HFFc6 (cell line): ENCODE measurements at regions not wholly inside any gene's neighbourhood (a gene's known extent, or its start where the extent isn't known, plus 50 kb on each side); places are given as distances from the start of the nearest gene placed in this dataset.

ENCODE experiments used
- DNase-seq: peaks from one replicate; pipeline ENCODE4 v3.0.0-alpha.2; 2018
- H3K27ac Mint-ChIP-seq: 2 replicates; pipeline ENCODE4 v1.8.0; 2020; ENCODE audit warnings: mild to moderate bottlenecking, mixed read lengths
- H3K27me3 Mint-ChIP-seq: 2 replicates; pipeline ENCODE4 v1.8.0; 2021; ENCODE audit warnings: mild to moderate bottlenecking, moderate library complexity, mixed read lengths; ENCODE audit not compliant: insufficient read depth
- H3K36me3 Mint-ChIP-seq: 2 replicates; pipeline ENCODE4 v1.8.0; 2021; ENCODE audit warnings: low read depth, mixed read lengths
- H3K4me1 Mint-ChIP-seq: 2 replicates; pipeline ENCODE4 v1.8.0; 2020; ENCODE audit warnings: low read depth, mixed read lengths
- H3K4me3 Mint-ChIP-seq: 2 replicates; pipeline ENCODE4 v1.8.0; 2020; ENCODE audit warnings: mild to moderate bottlenecking, moderate library complexity, mixed read lengths
- H3K9me3 Mint-ChIP-seq: 2 replicates; pipeline ENCODE4 v1.8.0; 2020; ENCODE audit warnings: mild to moderate bottlenecking, mixed read lengths
- TF ChIP-seq, protein P1 (sequence below): fragments of 200-600 bp; sonication (generic); IDR thresholded peaks from 2 replicates; pipeline ENCODE4 v1.5.0; 2021; ENCODE audit warnings: antibody characterized with exemption, mild to moderate bottlenecking

DNA sequence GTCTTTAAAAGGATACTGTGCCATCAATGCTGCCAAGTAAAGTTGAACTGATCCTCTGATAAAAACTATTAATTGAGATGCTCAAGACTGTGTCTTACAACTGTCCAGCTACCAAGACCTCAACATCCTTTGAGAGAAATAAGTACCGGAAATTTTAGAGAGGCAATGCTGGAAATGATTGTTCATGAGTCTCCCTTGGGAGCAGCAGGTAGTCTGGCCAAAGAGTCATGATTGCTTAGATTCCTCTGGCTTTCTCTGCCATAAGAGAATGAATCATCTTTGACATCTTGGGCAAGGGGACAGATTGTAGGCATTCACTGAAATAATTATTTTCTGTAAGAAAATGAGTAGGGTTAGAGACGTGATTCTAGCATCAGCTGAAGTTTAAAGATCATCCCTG, 466.6 kb upstream of the DAB2 start:
- Mint-ChIP-seq H3K27me3 (no peaks in the 10 kb centered on the region), H3K4me3 (no peak overlapping the region), H3K36me3 (no peaks in the 10 kb centered on the region), H3K27ac (no peak overlapping the region), H3K4me1 (no peaks in the 10 kb centered on the region), H3K9me3 (no peaks in the 10 kb centered on the region)
- no peak for DNase-seq
- TF ChIP-seq, protein P1, sequence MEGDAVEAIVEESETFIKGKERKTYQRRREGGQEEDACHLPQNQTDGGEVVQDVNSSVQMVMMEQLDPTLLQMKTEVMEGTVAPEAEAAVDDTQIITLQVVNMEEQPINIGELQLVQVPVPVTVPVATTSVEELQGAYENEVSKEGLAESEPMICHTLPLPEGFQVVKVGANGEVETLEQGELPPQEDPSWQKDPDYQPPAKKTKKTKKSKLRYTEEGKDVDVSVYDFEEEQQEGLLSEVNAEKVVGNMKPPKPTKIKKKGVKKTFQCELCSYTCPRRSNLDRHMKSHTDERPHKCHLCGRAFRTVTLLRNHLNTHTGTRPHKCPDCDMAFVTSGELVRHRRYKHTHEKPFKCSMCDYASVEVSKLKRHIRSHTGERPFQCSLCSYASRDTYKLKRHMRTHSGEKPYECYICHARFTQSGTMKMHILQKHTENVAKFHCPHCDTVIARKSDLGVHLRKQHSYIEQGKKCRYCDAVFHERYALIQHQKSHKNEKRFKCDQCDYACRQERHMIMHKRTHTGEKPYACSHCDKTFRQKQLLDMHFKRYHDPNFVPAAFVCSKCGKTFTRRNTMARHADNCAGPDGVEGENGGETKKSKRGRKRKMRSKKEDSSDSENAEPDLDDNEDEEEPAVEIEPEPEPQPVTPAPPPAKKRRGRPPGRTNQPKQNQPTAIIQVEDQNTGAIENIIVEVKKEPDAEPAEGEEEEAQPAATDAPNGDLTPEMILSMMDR: no peak

GRCh38 chr5:39880985-39881384, 456.2 kb upstream of the DAB2 start:
- H3K4me1 Mint-ChIP-seq: no peaks in the 10 kb centered on the region
- H3K27me3 Mint-ChIP-seq: peaks cover 2% of the 10 kb centered on the region
- no peak overlapping the region for H3K4me3 Mint-ChIP-seq
- DNase-seq: no peak
- no peak overlapping the region for H3K27ac Mint-ChIP-seq
- no peaks in the 10 kb centered on the region for H3K36me3 Mint-ChIP-seq
- H3K9me3 Mint-ChIP-seq: no peaks in the 10 kb centered on the region
- TF ChIP-seq, protein P1: no peak

DNA sequence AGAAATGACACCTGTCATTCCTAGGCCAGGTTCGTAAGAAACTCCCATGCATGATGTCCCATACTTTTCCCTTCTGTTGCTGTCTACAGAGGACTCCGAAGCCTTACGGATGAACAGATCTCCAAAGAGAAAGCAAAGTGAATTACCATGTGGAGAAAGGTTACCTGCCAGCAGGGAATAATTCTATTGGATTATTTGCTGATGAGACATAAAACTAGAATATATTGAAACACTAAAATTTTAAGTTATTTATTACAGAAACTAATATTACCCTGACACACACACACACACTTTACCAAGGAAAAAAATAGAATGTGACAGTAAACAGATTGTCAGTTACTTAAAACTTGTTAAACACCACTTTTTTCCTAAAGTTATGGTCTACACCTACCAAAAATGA, 452.7 kb upstream of the DAB2 start:
- Mint-ChIP-seq H3K36me3 (no peaks in the 10 kb centered on the region), H3K27me3 (peaks cover 2% of the 10 kb centered on the region; the same call in 1 of the 2 replicates), H3K4me1 (no peaks in the 10 kb centered on the region), H3K27ac (no peak overlapping the region), H3K4me3 (no peak overlapping the region), H3K9me3 (no peaks in the 10 kb centered on the region)
- TF ChIP-seq, protein P1: no peak
- DNase-seq: no peak

DNA sequence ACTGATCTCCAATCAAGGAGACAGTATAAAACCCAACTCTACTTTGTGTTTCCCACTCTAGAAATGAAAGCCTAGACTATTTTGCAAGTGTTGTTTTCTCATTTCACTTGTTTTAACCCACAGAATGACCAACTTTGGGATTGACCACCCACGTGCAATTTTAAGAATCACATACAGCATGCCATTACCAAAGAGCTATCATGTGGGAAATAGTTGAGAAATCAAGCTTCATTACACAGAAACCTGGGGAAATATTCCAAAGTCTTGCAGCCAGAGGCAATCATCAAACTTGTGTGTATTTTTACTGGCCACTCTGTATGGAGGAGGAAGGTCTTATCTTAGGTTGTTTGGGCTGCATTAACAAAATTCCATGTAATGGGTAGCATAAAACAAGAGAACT, 451.4 kb upstream of the DAB2 start:
- Mint-ChIP-seq H3K36me3 (no peaks in the 10 kb centered on the region), H3K4me3 (no peak overlapping the region), H3K27ac (no peak overlapping the region), H3K27me3 (no peaks in the 10 kb centered on the region; the same call in 1 of the 2 replicates), H3K4me1 (no peaks in the 10 kb centered on the region), H3K9me3 (no peaks in the 10 kb centered on the region)
- DNase-seq: no peak
- TF ChIP-seq, protein P1: no peak

- H3K4me1 Mint-ChIP-seq: no peaks in the 10 kb centered on the region
- H3K9me3 Mint-ChIP-seq: peaks cover 7% of the 10 kb centered on the region; the same call in 1 of the 2 replicates
- H3K36me3 Mint-ChIP-seq: no peaks in the 10 kb centered on the region
- TF ChIP-seq, protein P1: no peak
- DNase-seq: no peak
- no peak overlapping the region for H3K4me3 Mint-ChIP-seq
- H3K27me3 Mint-ChIP-seq: no peaks in the 10 kb centered on the region
- H3K27ac Mint-ChIP-seq: no peak overlapping the region
Measured at GRCh38 chr5:39870137-39870536, 445.4 kb upstream of the DAB2 start.

DNA sequence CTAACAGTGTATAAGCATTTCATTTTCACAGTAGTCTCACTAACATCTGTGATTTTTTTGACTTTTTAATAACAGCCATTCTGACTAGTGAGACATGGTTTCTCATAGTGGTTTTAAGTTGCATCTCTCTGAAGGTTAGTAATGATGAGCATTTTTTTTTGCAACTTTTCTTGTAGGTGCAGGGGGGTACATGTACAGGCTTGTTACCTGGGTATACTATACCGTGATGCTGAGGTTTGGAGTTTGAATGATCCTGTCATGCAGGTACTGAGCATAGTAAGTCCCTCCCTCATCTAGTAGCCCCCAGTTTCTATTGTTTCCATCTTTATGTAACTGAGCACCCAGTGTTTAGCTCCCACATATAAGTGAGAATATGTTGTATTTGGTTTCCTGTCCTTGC, 444.6 kb upstream of the DAB2 start:
- TF ChIP-seq, protein P1: no peak
- Mint-ChIP-seq H3K4me3 (no peak overlapping the region), H3K27ac (no peak overlapping the region), H3K9me3 (peaks cover 7% of the 10 kb centered on the region; the same call in 1 of the 2 replicates), H3K4me1 (no peaks in the 10 kb centered on the region), H3K36me3 (no peaks in the 10 kb centered on the region), H3K27me3 (no peaks in the 10 kb centered on the region)
- no peak for DNase-seq
